Adipocyte (in vitro differentiated cells): ENCODE measurements at regions not wholly inside any gene's neighbourhood (a gene's known extent, or its start where the extent isn't known, plus 50 kb on each side); places are given as distances from the start of the nearest gene placed in this dataset.

Experiments used
- DNase-seq: peaks from one replicate; pipeline ENCODE4 v3.0.0-alpha.2; 2015; ENCODE audit warnings: low read depth
- H3K27me3 ChIP-seq: replicated peaks from 2 replicates; pipeline ENCODE4 v1.7.0; 2013; ENCODE audit warnings: mild to moderate bottlenecking, low read length, moderate library complexity; ENCODE audit not compliant: control insufficient read depth, insufficient read depth
- H3K36me3 ChIP-seq: 2 replicates; pipeline ENCODE4 v1.7.0; 2013; ENCODE audit warnings: low read length, mild to moderate bottlenecking, moderate library complexity; ENCODE audit not compliant: control insufficient read depth, insufficient read depth, severe bottlenecking
- H3K4me1 ChIP-seq: 2 replicates; pipeline ENCODE4 v1.7.0; 2013; ENCODE audit warnings: mild to moderate bottlenecking, low read length, moderate library complexity; ENCODE audit not compliant: control insufficient read depth, insufficient read depth
- H3K4me3 ChIP-seq: 2 replicates; pipeline ENCODE4 v1.7.0; 2013; ENCODE audit warnings: mild to moderate bottlenecking, low read length, moderate library complexity
- H3K9ac ChIP-seq: 2 replicates; pipeline ENCODE4 v1.7.0; 2013; ENCODE audit warnings: mild to moderate bottlenecking, low read length, moderate library complexity
- H3K9me3 ChIP-seq: 2 replicates; pipeline ENCODE4 v1.7.0; 2013; ENCODE audit warnings: mild to moderate bottlenecking, low read length, moderate library complexity; ENCODE audit not compliant: control insufficient read depth

- Histone ChIP-seq H3K36me3 (no peaks in the 10 kb centered on the region), H3K27me3 (no peaks in the 10 kb centered on the region), H3K4me1 (no peaks in the 10 kb centered on the region), H3K9ac (no peak overlapping the region), H3K4me3 (no peak overlapping the region), H3K9me3 (peaks cover 7% of the 10 kb centered on the region)
- no peak for DNase-seq
These were observed 240.7 kb downstream of the COX18 start for GRCh38 chr4:72828864-72829263.

- H3K4me1 ChIP-seq, result no peaks in the 10 kb centered on the region
- H3K27me3 ChIP-seq, result no peaks in the 10 kb centered on the region
- DNase-seq, result no peak
These were observed 241.5 kb downstream of the COX18 start for GRCh38 chr4:72827968-72828367.

GRCh38 chr4:72820107-72820506, 249.4 kb downstream of the COX18 start:
- Histone ChIP-seq H3K4me3 (no peak overlapping the region), H3K27me3 (no peaks in the 10 kb centered on the region), H3K9me3 (no peaks in the 10 kb centered on the region), H3K4me1 (peaks cover 13% of the 10 kb centered on the region), H3K36me3 (no peaks in the 10 kb centered on the region), H3K9ac (no peak overlapping the region)
- DNase-seq, result no peak

More at GRCh38 chr4:72827968-72828367, 241.5 kb downstream of the COX18 start:
- no peaks in the 10 kb centered on the region for H3K36me3 ChIP-seq
- peaks cover 7% of the 10 kb centered on the region for H3K9me3 ChIP-seq
- no peak overlapping the region for H3K4me3 ChIP-seq
- no peak overlapping the region for H3K9ac ChIP-seq

- peaks cover 13% of the 10 kb centered on the region for H3K4me1 ChIP-seq
- H3K9me3 ChIP-seq, result no peaks in the 10 kb centered on the region
- DNase-seq, result peak; percentile 44
- H3K9ac ChIP-seq, result no peak overlapping the region
- H3K36me3 ChIP-seq, result no peaks in the 10 kb centered on the region
- H3K4me3 ChIP-seq, result no peak overlapping the region
- H3K27me3 ChIP-seq, result no peaks in the 10 kb centered on the region
These were observed 248.0 kb upstream of the ADAMTS3 start for GRCh38 chr4:72817012-72817411.

- no peak overlapping the region for H3K9ac ChIP-seq
These were observed 245.2 kb upstream of the ADAMTS3 start for GRCh38 chr4:72814241-72814640.

GRCh38 chr4:72809208-72809607, 240.2 kb upstream of the ADAMTS3 start:
- DNase-seq, result no peak
- Histone ChIP-seq H3K4me3 (no peak overlapping the region), H3K4me1 (no peaks in the 10 kb centered on the region), H3K9ac (no peak overlapping the region), H3K27me3 (no peaks in the 10 kb centered on the region), H3K36me3 (no peaks in the 10 kb centered on the region), H3K9me3 (peaks cover 4% of the 10 kb centered on the region)

More at GRCh38 chr4:72814241-72814640, 245.2 kb upstream of the ADAMTS3 start:
- no peaks in the 10 kb centered on the region for H3K36me3 ChIP-seq
- H3K9me3 ChIP-seq, result peaks cover 4% of the 10 kb centered on the region
- H3K27me3 ChIP-seq, result no peaks in the 10 kb centered on the region
- no peak overlapping the region for H3K4me3 ChIP-seq
- no peak for DNase-seq
- H3K4me1 ChIP-seq, result peaks cover 13% of the 10 kb centered on the region

- Histone ChIP-seq H3K27me3 (no peaks in the 10 kb centered on the region), H3K36me3 (no peaks in the 10 kb centered on the region), H3K9me3 (no peaks in the 10 kb centered on the region), H3K9ac (no peak overlapping the region), H3K4me3 (no peak overlapping the region), H3K4me1 (no peaks in the 10 kb centered on the region)
- no peak for DNase-seq
These were observed 236.3 kb upstream of the ADAMTS3 start for GRCh38 chr4:72805284-72805683.

- no peak for DNase-seq
- Histone ChIP-seq H3K9me3 (no peaks in the 10 kb centered on the region), H3K27me3 (no peaks in the 10 kb centered on the region), H3K9ac (no peak overlapping the region), H3K4me3 (no peak overlapping the region), H3K36me3 (no peaks in the 10 kb centered on the region), H3K4me1 (no peaks in the 10 kb centered on the region)
These were observed 228.5 kb upstream of the ADAMTS3 start for GRCh38 chr4:72797486-72797885.

GRCh38 chr4:72791054-72791453, 222.0 kb upstream of the ADAMTS3 start:
- Histone ChIP-seq H3K9me3 (no peaks in the 10 kb centered on the region), H3K36me3 (no peaks in the 10 kb centered on the region), H3K4me1 (no peaks in the 10 kb centered on the region), H3K27me3 (no peaks in the 10 kb centered on the region), H3K9ac (no peak overlapping the region), H3K4me3 (no peak overlapping the region)
- no peak for DNase-seq

- DNase-seq, result no peak
- Histone ChIP-seq H3K27me3 (peaks cover 3% of the 10 kb centered on the region), H3K36me3 (no peaks in the 10 kb centered on the region), H3K4me1 (no peaks in the 10 kb centered on the region), H3K4me3 (no peak overlapping the region), H3K9me3 (no peaks in the 10 kb centered on the region), H3K9ac (no peak overlapping the region)
These were observed 217.5 kb upstream of the ADAMTS3 start for GRCh38 chr4:72786401-72786990.

GRCh38 chr4:72779241-72779640, 210.2 kb upstream of the ADAMTS3 start:
- H3K27me3 ChIP-seq, result peaks cover 3% of the 10 kb centered on the region
- no peak overlapping the region for H3K9ac ChIP-seq
- no peaks in the 10 kb centered on the region for H3K9me3 ChIP-seq
- no peak overlapping the region for H3K4me3 ChIP-seq
- H3K4me1 ChIP-seq, result no peaks in the 10 kb centered on the region
- no peaks in the 10 kb centered on the region for H3K36me3 ChIP-seq
- DNase-seq, result peak; percentile 10

- Histone ChIP-seq H3K4me3 (no peak overlapping the region), H3K4me1 (no peaks in the 10 kb centered on the region), H3K9ac (no peak overlapping the region), H3K27me3 (no peaks in the 10 kb centered on the region), H3K9me3 (no peaks in the 10 kb centered on the region), H3K36me3 (no peaks in the 10 kb centered on the region)
- no peak for DNase-seq
These were observed 208.4 kb upstream of the ADAMTS3 start for GRCh38 chr4:72777436-72777835.
